ENCODE measurements at regions not wholly inside any gene's neighbourhood (a gene's known extent, or its start where the extent isn't known, plus 50 kb on each side); places are given as distances from the start of the nearest gene placed in this dataset.

DNA sequence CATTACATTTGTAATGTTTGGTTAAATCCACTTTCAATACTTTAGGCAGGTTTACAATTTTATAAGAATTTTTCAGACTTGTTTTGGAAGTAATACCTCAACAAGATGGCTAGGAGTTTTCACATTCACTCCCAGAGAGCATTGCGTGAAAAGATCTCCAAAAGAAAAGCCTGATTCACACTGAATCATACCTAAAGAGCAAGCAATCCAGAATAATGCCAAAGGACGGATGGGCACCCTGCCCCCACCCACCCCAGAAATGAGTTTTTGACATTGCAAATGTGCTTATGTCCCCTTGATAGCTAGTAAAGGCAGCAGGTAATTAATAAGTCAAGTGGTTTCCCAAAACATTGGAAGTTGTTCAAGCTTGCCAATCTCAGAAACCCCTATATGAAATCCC lies 557.7 kb upstream of the TENM3 start:
- no peak for TF ChIP-seq EZH2 (IDR thresholded peaks at IDR 0.05; ENCODE audit: insufficient read depth, low read length)
- TF ChIP-seq, protein P1, sequence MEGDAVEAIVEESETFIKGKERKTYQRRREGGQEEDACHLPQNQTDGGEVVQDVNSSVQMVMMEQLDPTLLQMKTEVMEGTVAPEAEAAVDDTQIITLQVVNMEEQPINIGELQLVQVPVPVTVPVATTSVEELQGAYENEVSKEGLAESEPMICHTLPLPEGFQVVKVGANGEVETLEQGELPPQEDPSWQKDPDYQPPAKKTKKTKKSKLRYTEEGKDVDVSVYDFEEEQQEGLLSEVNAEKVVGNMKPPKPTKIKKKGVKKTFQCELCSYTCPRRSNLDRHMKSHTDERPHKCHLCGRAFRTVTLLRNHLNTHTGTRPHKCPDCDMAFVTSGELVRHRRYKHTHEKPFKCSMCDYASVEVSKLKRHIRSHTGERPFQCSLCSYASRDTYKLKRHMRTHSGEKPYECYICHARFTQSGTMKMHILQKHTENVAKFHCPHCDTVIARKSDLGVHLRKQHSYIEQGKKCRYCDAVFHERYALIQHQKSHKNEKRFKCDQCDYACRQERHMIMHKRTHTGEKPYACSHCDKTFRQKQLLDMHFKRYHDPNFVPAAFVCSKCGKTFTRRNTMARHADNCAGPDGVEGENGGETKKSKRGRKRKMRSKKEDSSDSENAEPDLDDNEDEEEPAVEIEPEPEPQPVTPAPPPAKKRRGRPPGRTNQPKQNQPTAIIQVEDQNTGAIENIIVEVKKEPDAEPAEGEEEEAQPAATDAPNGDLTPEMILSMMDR (IDR thresholded peaks at IDR 0.05; ENCODE audit: insufficient read depth, low read depth, low read length), result no peak
